ENCODE measurements at regions not wholly inside any gene's neighbourhood (a gene's known extent, or its start where the extent isn't known, plus 50 kb on each side); places are given as distances from the start of the nearest gene placed in this dataset.

DNA sequence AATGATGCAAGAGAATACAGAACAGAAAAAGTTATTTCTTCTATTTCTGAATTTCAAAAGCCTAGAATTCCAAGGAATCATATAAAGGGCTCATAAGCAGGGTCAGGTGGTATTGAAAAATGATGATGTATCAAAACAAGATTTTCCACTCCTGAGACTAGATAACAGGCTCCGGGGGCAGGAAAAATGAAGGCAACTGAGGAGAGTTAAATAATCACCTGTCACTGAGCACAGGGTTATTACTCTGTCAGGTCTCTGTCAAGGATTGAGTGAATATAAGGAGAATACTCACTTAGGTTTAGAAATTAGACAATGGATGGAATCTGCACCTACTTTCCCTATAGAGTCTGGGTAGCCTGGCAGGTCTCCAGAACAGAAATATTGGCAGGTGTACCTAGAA, 76.1 kb upstream of the KHDRBS2 start:
- Mint-ChIP-seq H3K36me3 (ENCODE audit: low read depth) (no peaks in the 10 kb centered on the region), H3K4me3 (no peak overlapping the region), H3K27me3 (ENCODE audit: low read depth) (no peaks in the 10 kb centered on the region), H3K9me3 (no peaks in the 10 kb centered on the region), H3K4me1 (no peaks in the 10 kb centered on the region), H3K27ac (no peak overlapping the region)
- TF ChIP-seq, protein P1, sequence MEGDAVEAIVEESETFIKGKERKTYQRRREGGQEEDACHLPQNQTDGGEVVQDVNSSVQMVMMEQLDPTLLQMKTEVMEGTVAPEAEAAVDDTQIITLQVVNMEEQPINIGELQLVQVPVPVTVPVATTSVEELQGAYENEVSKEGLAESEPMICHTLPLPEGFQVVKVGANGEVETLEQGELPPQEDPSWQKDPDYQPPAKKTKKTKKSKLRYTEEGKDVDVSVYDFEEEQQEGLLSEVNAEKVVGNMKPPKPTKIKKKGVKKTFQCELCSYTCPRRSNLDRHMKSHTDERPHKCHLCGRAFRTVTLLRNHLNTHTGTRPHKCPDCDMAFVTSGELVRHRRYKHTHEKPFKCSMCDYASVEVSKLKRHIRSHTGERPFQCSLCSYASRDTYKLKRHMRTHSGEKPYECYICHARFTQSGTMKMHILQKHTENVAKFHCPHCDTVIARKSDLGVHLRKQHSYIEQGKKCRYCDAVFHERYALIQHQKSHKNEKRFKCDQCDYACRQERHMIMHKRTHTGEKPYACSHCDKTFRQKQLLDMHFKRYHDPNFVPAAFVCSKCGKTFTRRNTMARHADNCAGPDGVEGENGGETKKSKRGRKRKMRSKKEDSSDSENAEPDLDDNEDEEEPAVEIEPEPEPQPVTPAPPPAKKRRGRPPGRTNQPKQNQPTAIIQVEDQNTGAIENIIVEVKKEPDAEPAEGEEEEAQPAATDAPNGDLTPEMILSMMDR (IDR thresholded peaks at IDR 0.05; ENCODE audit: unreplicated experiment in 3 of 3) = no peak

DNA sequence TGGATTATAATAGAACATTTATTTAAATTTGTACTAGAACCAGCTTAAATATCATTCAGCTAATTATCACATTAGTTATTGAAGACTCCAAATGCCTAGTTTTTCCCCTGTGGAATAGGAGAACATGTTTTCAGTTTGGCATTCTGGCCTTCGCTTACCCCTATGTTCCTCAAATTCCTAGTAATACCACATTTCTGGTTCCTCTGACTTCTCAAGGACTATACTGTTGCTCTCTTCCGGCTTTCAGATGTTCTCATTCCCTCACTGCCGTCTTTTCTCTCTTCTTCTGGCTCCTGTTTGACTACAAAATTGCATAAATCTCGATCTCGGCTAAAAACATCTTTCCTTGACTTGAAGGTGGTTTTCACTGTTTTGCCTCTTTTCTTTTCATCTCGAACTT, 71.8 kb upstream of the KHDRBS2 start:
- TF ChIP-seq, protein P1 (IDR thresholded peaks at IDR 0.05; ENCODE audit: unreplicated experiment in 3 of 3) = no peak
- H3K27me3 Mint-ChIP-seq (ENCODE audit: low read depth) = no peaks in the 10 kb centered on the region
- H3K4me3 Mint-ChIP-seq = no peak overlapping the region
- no peaks in the 10 kb centered on the region for H3K4me1 Mint-ChIP-seq
- H3K36me3 Mint-ChIP-seq (ENCODE audit: low read depth) = no peaks in the 10 kb centered on the region
- no peak overlapping the region for H3K27ac Mint-ChIP-seq
- H3K9me3 Mint-ChIP-seq = no peaks in the 10 kb centered on the region

DNA sequence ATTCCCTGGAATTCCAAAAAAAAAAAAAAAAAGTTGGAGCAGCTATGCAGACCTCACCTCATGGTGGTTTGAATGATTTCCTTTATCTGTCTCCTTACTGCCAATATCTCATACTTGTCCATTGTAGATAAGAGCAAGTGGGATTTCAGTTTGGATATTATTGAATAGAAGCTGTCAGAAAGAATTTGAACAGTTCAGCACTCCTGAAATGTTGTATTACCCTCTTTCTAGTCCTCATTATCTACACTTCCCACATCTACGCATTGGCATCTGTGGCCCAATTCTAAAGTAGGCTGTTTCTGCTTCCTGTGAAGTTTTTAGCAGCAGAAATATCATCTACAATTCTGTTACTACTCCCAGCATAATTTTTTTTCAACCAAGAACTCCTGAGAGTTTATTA, 68.2 kb upstream of the KHDRBS2 start:
- no peaks in the 10 kb centered on the region for H3K27me3 Mint-ChIP-seq (ENCODE audit: low read depth)
- no peaks in the 10 kb centered on the region for H3K36me3 Mint-ChIP-seq (ENCODE audit: low read depth)
- H3K4me1 Mint-ChIP-seq = no peaks in the 10 kb centered on the region
- no peak overlapping the region for H3K27ac Mint-ChIP-seq
- H3K9me3 Mint-ChIP-seq = no peaks in the 10 kb centered on the region
- TF ChIP-seq, protein P1 (IDR thresholded peaks at IDR 0.05; ENCODE audit: unreplicated experiment in 3 of 3) = no peak
- H3K4me3 Mint-ChIP-seq = no peak overlapping the region

DNA sequence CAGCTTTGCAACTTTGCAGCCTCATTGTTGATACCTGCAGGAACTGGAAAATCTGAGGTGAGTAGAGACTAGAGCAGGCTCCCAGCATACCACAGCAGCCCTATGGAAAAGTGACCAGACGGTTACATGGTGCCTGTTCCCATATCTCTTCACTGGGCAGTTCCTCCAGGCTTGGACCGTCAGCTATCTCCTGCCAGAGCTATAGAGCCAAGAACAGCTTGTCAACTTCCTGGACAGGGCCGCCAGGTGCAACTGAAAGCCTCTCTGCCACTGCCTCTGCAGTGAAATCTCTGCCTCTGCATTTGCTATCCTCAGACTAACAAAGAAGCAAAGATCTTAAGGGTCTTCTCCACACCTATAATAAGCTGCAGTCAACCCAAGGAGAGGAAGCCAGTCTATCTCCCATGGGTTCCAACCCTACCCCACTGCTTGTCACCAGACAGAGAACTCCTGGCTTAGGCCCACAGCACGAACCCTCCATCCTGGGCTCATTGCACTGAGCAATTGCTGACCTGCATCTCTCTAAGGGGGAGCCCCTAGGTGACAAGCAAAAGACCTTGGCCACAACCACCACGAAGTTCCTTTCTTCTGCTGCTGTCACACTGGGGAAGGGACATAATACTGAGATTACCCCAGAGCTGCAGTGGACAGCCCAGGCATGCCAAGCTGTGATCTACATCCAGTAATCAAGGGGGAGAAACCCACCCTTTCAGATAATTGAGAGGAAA, 60.1 kb upstream of the KHDRBS2 start:
- Mint-ChIP-seq H3K27me3 (ENCODE audit: low read depth) (no peaks in the 10 kb centered on the region), H3K36me3 (ENCODE audit: low read depth) (no peaks in the 10 kb centered on the region), H3K9me3 (peaks cover 4% of the 10 kb centered on the region), H3K4me3 (no peak overlapping the region), H3K27ac (no peak overlapping the region), H3K4me1 (no peaks in the 10 kb centered on the region)
- TF ChIP-seq, protein P1 (IDR thresholded peaks at IDR 0.05; ENCODE audit: unreplicated experiment in 3 of 3) = no peak

DNA sequence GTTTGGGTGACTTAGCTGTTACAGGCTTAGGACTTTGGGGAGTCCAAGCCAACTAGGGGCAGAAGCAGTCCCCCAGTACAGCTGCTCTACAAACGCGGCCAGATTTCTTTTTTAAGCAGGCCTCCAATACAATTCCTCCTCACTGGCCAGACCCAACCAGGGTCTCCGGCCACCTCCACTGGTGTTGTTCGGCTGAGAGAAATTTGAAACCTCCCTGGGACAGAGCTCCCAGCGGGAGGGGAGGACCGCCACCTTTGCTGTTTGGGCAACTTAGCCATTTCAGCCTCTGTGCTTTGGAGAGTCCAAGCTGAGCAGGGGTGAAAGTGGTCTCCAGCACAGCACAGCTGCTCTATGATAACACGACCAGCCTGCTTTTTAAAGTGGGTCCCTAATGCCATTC, 59.4 kb upstream of the KHDRBS2 start:
- Mint-ChIP-seq H3K4me3 (no peak overlapping the region), H3K4me1 (no peaks in the 10 kb centered on the region), H3K36me3 (ENCODE audit: low read depth) (no peaks in the 10 kb centered on the region), H3K27me3 (ENCODE audit: low read depth) (no peaks in the 10 kb centered on the region), H3K27ac (no peak overlapping the region), H3K9me3 (peaks cover 4% of the 10 kb centered on the region)
- TF ChIP-seq, protein P1 (IDR thresholded peaks at IDR 0.05; ENCODE audit: unreplicated experiment in 3 of 3) = no peak

DNA sequence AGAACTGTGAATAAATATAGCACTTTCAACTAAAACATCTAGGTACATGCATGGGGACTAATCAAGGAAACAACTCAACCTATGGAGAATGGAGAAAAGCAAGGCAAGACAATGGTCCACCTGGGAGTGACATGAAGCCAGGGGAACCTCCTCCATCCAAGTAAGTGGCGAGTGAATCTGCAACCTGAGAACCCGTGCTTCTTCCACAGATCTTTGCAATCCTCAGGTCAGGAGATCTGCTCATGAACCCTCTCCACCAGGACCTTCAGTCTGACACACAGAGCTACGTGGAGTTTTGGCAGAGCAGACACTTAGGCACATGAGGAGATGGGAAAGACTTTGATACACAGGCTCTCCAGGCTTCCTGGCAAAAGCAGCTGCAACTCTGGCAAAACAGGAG, 58.8 kb upstream of the KHDRBS2 start:
- no peaks in the 10 kb centered on the region for H3K27me3 Mint-ChIP-seq (ENCODE audit: low read depth)
- H3K27ac Mint-ChIP-seq = no peak overlapping the region
- TF ChIP-seq, protein P1 (IDR thresholded peaks at IDR 0.05; ENCODE audit: unreplicated experiment in 3 of 3) = no peak

More for the DNA sequence above, 58.8 kb upstream of the KHDRBS2 start:
- no peaks in the 10 kb centered on the region for H3K36me3 Mint-ChIP-seq (ENCODE audit: low read depth)
- H3K9me3 Mint-ChIP-seq = peaks cover 4% of the 10 kb centered on the region
- H3K4me3 Mint-ChIP-seq = no peak overlapping the region
- no peaks in the 10 kb centered on the region for H3K4me1 Mint-ChIP-seq

Measured in nephron (organoid).